ENCODE measurements at regions not wholly inside any gene's neighbourhood (a gene's known extent, or its start where the extent isn't known, plus 50 kb on each side); places are given as distances from the start of the nearest gene placed in this dataset.

DNA sequence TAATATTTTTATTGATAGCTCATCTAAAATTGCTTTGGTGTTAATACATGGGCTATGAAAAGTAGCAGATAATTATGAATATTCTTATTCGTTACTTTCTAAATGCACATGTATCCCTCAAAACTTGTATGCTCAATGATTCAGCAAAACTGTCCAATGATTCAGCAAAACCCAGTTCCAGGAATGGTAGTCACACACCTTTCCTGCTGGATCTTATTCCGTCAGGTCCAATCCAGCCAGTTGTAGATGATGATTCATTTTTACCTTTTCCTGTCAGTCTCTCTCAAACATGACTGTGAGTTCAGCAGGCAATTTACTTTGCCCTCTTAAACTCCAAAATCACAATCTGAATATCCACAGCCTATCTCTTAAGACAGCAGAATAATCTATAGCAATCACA, 1082.6 kb downstream of the EFNB2 start:
- TF ChIP-seq RFX5 (IDR thresholded peaks at IDR 0.05; ENCODE audit: low read depth, low read length) (no peak), MXI1 (IDR thresholded peaks at IDR 0.05; ENCODE audit: borderline replicate concordance, low read depth, low read length) (no peak), POLR2A (IDR thresholded peaks at IDR 0.05; ENCODE audit: low read depth, low read length) (no peak)
- TF ChIP-seq, protein P1, sequence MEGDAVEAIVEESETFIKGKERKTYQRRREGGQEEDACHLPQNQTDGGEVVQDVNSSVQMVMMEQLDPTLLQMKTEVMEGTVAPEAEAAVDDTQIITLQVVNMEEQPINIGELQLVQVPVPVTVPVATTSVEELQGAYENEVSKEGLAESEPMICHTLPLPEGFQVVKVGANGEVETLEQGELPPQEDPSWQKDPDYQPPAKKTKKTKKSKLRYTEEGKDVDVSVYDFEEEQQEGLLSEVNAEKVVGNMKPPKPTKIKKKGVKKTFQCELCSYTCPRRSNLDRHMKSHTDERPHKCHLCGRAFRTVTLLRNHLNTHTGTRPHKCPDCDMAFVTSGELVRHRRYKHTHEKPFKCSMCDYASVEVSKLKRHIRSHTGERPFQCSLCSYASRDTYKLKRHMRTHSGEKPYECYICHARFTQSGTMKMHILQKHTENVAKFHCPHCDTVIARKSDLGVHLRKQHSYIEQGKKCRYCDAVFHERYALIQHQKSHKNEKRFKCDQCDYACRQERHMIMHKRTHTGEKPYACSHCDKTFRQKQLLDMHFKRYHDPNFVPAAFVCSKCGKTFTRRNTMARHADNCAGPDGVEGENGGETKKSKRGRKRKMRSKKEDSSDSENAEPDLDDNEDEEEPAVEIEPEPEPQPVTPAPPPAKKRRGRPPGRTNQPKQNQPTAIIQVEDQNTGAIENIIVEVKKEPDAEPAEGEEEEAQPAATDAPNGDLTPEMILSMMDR (conservative IDR thresholded peaks at IDR 0.05; ENCODE audit: low read depth, low read length), result no peak

Data from IMR-90 (cell line).